Left lung (tissue), 4 donors: ENCODE measurements at regions not wholly inside any gene's neighbourhood (a gene's known extent, or its start where the extent isn't known, plus 50 kb on each side); places are given as distances from the start of the nearest gene placed in this dataset.

Experiments used
- ATAC-seq: fragments of 200-7000 bp; cut with Tn5 transposase; one replicate; pipeline ENCODE4 v1.9.1; 2020; ENCODE audit warnings: moderate library complexity
- DNase-seq, 4 donors: peaks; one replicate each; pipeline ENCODE4 v3.0.0-alpha.2; 2013 to 2020
- H3K27ac ChIP-seq, 2 donors: fragments of 200-600 bp; sonication (generic) in 1 of 2; one replicate each; pipeline versions ENCODE4 v1.5.0 to v1.8.0; 2020 to 2021
- H3K27me3 ChIP-seq, 2 donors: fragments of 200-600 bp; sonication (generic) in 1 of 2; one replicate each; pipeline versions ENCODE4 v1.5.0 to v1.8.0; 2020 to 2021
- H3K36me3 ChIP-seq, 2 donors: fragments of 200-600 bp; sonication (generic) in 1 of 2; one replicate each; pipeline versions ENCODE4 v1.5.0 to v1.8.0; 2020 to 2021
- H3K4me1 ChIP-seq, 2 donors: fragments of 200-600 bp; one replicate each; pipeline ENCODE4 v1.8.0; 2021
- H3K4me3 ChIP-seq, 2 donors: fragments of 200-600 bp; sonication (generic) in 1 of 2; one replicate each; pipeline versions ENCODE4 v1.5.0 to v1.8.0; 2020 to 2021; ENCODE audit warnings: mild to moderate bottlenecking in 1 of 2
- H3K9me3 ChIP-seq, 2 donors: fragments of 200-600 bp; sonication (generic) in 1 of 2; one replicate each; pipeline versions ENCODE4 v1.5.0 to v1.8.0; 2020 to 2021
- intact Hi-C, 2 donors: fragments of 100-400 bp; cut with DNase I; formaldehyde crosslinking; loops; one replicate each; pipeline versions ENCODE4 v1.11.2 to v1.14.2; 2022
- TF ChIP-seq, protein P1 (sequence below), 2 donors: fragments of 200-600 bp; sonication (generic) in 1 of 2; IDR thresholded peaks; one replicate each; pipeline versions ENCODE4 v1.5.0 to v1.8.0; 2021; ENCODE audit warnings: antibody characterized with exemption in 2 of 2
- donor health status: DM: no; HTN: yes; CAD: no.
- donor health status: DM: no; HTN: no; CAD: no.

DNA sequence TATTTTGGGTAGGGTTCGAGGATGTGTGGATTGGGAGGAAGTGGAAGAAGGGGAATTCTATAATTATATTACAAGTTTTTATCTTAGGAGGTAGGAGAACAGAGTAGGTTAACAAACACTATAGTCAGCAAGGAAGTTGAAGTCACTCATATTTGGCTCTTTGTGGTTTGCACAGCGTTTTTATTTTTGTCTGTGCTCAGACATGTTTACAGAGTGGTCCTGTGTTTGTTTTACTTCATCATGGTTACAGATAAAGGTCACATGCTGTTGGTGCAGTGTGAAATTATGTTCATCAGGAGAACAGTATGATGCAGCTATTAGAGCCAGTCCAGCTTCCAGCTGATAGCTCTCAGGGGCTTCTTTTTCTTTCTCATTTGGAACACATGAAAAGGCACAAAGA, 299.9 kb upstream of the SFRP2 start:
- H3K9me3 ChIP-seq = no peaks in the 10 kb centered on the region
- no peaks in the 10 kb centered on the region for H3K36me3 ChIP-seq
- H3K27ac ChIP-seq = no peak overlapping the region
- ATAC-seq (no peak), DNase-seq (no peak)
- TF ChIP-seq, protein P1, sequence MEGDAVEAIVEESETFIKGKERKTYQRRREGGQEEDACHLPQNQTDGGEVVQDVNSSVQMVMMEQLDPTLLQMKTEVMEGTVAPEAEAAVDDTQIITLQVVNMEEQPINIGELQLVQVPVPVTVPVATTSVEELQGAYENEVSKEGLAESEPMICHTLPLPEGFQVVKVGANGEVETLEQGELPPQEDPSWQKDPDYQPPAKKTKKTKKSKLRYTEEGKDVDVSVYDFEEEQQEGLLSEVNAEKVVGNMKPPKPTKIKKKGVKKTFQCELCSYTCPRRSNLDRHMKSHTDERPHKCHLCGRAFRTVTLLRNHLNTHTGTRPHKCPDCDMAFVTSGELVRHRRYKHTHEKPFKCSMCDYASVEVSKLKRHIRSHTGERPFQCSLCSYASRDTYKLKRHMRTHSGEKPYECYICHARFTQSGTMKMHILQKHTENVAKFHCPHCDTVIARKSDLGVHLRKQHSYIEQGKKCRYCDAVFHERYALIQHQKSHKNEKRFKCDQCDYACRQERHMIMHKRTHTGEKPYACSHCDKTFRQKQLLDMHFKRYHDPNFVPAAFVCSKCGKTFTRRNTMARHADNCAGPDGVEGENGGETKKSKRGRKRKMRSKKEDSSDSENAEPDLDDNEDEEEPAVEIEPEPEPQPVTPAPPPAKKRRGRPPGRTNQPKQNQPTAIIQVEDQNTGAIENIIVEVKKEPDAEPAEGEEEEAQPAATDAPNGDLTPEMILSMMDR (IDR thresholded peaks at IDR 0.05) = no peak
- H3K4me3 ChIP-seq = no peak overlapping the region
- H3K4me1 ChIP-seq = no peaks in the 10 kb centered on the region
- intact Hi-C loops = no loop called here
- no peaks in the 10 kb centered on the region for H3K27me3 ChIP-seq

DNA sequence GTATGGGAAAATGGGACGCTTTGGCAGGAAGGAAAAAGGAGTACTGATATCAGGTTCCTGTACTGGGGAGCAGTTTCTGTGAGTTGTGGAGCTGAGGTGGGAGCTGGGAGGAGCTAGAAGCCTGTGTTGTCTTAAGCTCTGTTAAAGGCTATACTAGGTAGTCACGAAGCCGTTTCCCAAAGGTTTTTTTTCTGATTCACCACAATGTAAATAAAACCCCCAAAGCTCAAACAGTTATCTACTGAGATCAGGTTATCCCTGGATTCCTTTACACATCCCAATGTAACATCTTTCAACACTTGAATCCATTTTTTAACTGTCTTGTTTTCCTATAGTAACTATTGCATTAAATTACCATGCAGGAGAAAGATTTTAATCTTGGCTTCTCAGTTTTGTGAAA, 297.4 kb upstream of the SFRP2 start:
- TF ChIP-seq, protein P1 (IDR thresholded peaks at IDR 0.05) = no peak
- Histone ChIP-seq H3K4me1 (no peaks in the 10 kb centered on the region), H3K27me3 (no peaks in the 10 kb centered on the region), H3K36me3 (no peaks in the 10 kb centered on the region), H3K9me3 (no peaks in the 10 kb centered on the region), H3K4me3 (no peak overlapping the region), H3K27ac (no peak overlapping the region)
- DNase-seq (no peak), ATAC-seq (no peak)
- intact Hi-C loops = no loop called here

DNA sequence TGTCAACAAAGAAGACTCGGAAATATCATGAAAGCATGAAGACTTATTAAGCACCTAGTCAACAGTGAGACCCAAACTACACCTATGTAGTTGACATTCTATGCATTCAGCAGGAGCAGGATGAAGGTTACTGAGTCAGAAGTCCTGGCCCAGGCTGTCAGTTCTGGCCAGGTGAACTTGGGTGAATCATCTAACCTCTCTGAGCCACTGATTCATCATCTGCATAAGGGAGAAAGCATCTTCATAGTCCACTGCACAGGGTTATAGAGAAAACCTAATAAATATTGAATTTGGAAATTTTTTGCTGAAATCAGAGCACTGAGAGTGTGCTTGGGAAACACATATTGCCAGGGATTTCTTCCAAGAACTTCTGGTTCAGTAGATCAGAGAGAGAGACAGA, 296.0 kb upstream of the SFRP2 start:
- H3K36me3 ChIP-seq = no peaks in the 10 kb centered on the region
- ATAC-seq = no peak
- no peaks in the 10 kb centered on the region for H3K27me3 ChIP-seq
- no peak overlapping the region for H3K27ac ChIP-seq
- H3K4me3 ChIP-seq = no peak overlapping the region
- H3K4me1 ChIP-seq = no peaks in the 10 kb centered on the region
- no peak for DNase-seq
- intact Hi-C loops = no loop called here
- no peaks in the 10 kb centered on the region for H3K9me3 ChIP-seq
- TF ChIP-seq, protein P1 (IDR thresholded peaks at IDR 0.05) = no peak

DNA sequence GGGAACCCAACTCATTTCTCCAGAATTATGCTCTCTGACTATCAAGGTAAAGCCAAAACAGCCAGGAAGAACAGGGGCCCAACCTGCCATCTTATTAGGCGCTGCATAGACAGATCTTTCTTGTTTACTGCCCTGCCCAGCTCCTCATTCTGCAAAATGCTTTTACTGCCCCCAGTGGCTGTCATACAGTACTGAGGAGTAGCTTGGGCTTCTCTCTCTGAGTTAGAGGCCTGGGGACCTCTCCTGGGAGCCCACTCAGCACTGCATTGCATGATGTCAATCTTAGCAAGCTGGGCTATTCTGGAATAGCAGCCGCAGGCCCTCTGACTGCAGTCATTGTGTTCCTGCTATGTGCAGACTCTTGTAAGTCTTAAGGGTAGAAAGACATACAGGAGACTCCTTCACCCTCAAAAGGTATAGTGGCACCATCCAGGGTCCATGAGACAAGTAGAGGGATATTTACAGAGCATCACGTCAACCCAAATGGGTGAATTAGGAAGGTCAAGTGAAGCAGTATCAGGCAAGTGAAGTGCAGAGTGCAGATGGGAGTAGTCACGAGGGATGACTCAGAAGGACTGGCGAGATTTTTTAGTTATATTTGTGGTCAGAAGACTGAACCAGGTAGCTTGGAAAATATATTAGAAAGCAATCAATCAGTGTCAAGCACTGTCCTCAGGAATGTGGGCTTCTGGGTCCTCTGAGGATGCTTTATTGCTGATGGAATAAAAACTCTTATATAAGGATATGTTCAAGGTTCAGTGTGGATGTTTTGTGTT, 294.1 kb upstream of the SFRP2 start:
- intact Hi-C loops = no loop called here
- no peaks in the 10 kb centered on the region for H3K9me3 ChIP-seq
- TF ChIP-seq, protein P1 (IDR thresholded peaks at IDR 0.05) = peak in 1 of 2 donors; percentile 10
- H3K4me3 ChIP-seq = no peak overlapping the region
- H3K36me3 ChIP-seq = no peaks in the 10 kb centered on the region
- H3K4me1 ChIP-seq = no peaks in the 10 kb centered on the region
- DNase-seq (no peak), ATAC-seq (no peak)
- H3K27me3 ChIP-seq = no peaks in the 10 kb centered on the region
- no peak overlapping the region for H3K27ac ChIP-seq

DNA sequence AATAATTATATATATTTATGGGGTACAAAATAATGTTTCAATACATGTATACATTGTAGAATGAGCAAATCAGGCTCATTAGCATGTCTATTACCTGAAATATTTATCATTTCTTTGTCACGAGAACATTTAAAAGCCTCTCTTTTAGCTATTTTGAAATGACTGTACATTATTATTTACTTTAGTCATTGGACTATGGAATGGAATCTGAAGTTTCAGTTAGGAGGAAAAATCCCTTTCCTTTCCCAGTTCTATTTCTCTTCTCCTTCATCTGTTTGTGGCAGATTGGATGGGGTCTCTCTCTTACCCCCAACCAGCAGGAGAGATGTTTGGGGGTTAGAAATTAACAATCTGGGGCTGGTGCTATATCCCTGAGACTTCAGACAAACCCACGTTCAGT, 292.5 kb upstream of the SFRP2 start:
- ATAC-seq = no peak

More for the DNA sequence above, 292.5 kb upstream of the SFRP2 start:
- H3K27ac ChIP-seq = no peak overlapping the region
- DNase-seq = no peak
- H3K4me1 ChIP-seq = no peaks in the 10 kb centered on the region
- intact Hi-C loops = no loop called here
- TF ChIP-seq, protein P1 (IDR thresholded peaks at IDR 0.05) = no peak
- no peaks in the 10 kb centered on the region for H3K9me3 ChIP-seq
- no peak overlapping the region for H3K4me3 ChIP-seq
- no peaks in the 10 kb centered on the region for H3K27me3 ChIP-seq
- no peaks in the 10 kb centered on the region for H3K36me3 ChIP-seq
